OCI-LY1 (cell line): ENCODE measurements at regions not wholly inside any gene's neighbourhood (a gene's known extent, or its start where the extent isn't known, plus 50 kb on each side); places are given as distances from the start of the nearest gene placed in this dataset.

Source experiments
- CTCF ChIP-seq: fragments of 200-600 bp; sonication (generic), shearing (Covaris generic); IDR thresholded peaks from 2 replicates; pipeline ENCODE4 v1.5.1; 2017; ENCODE audit warnings: mild to moderate bottlenecking, antibody characterized with exemption, low read length, moderate library complexity, mixed read lengths
- EZH2 ChIP-seq: fragments of 200-600 bp; sonication (generic), shearing (Covaris generic); IDR thresholded peaks from 2 replicates; pipeline ENCODE4 v1.8.0; 2017; ENCODE audit warnings: borderline replicate concordance, mixed run types, mild to moderate bottlenecking, antibody characterized with exemption, low read length, moderate library complexity, mixed read lengths

GRCh38 chr3:76199382-76199781 lies 414.0 kb upstream of the ZNF717 start:
- no peak for TF ChIP-seq CTCF
- no peak for TF ChIP-seq EZH2
